Smooth muscle cell (in vitro differentiated cells): ENCODE measurements at regions not wholly inside any gene's neighbourhood (a gene's known extent, or its start where the extent isn't known, plus 50 kb on each side); places are given as distances from the start of the nearest gene placed in this dataset.

Source experiments
- DNase-seq: peaks from one replicate; lab custom pipeline; 2025; ENCODE audit not compliant: unreplicated experiment; lab: John Stamatoyannopoulos, UW
- H2AFZ ChIP-seq: fragments of 200-600 bp; sonication (generic); 2 replicates; pipeline ENCODE4 v1.6.0; 2016; ENCODE audit warnings: antibody characterized with exemption, low read depth, mild to moderate bottlenecking
- H3F3A ChIP-seq: fragments of 200-600 bp; sonication (generic); 2 replicates; pipeline ENCODE4 v1.6.0; 2017; ENCODE audit warnings: antibody characterized with exemption, low read depth
- H3K27ac ChIP-seq: fragments of 200-600 bp; sonication (generic); 2 replicates; pipeline ENCODE4 v1.5.1; 2016; ENCODE audit warnings: low read depth, mild to moderate bottlenecking
- H3K27me3 ChIP-seq: fragments of 200-600 bp; sonication (generic); 2 replicates; pipeline ENCODE4 v1.6.1; 2016; ENCODE audit warnings: low read depth, mild to moderate bottlenecking
- H3K36me3 ChIP-seq: fragments of 200-600 bp; sonication (generic); 2 replicates; pipeline ENCODE4 v1.5.1; 2016; ENCODE audit warnings: low read depth
- H3K4me1 ChIP-seq: fragments of 200-600 bp; sonication (generic); 2 replicates; pipeline ENCODE4 v1.5.1; 2016; ENCODE audit warnings: low read depth
- H3K4me2 ChIP-seq: fragments of 200-600 bp; sonication (generic); 2 replicates; pipeline ENCODE4 v1.6.0; 2016; ENCODE audit warnings: mild to moderate bottlenecking
- H3K4me3 ChIP-seq: fragments of 200-600 bp; sonication (generic); 2 replicates; pipeline ENCODE4 v1.5.1; 2016; ENCODE audit warnings: mild to moderate bottlenecking
- H3K79me2 ChIP-seq: fragments of 200-600 bp; sonication (generic); 2 replicates; pipeline ENCODE4 v1.6.0; 2016; ENCODE audit warnings: low read depth, mild to moderate bottlenecking
- H3K9ac ChIP-seq: fragments of 200-600 bp; sonication (generic); 2 replicates; pipeline ENCODE4 v1.6.0; 2016; ENCODE audit warnings: low read depth
- H3K9me3 ChIP-seq: fragments of 200-600 bp; sonication (generic); replicated peaks from 2 replicates; pipeline ENCODE4 v1.5.1; 2016; ENCODE audit warnings: low read depth
- H4K20me1 ChIP-seq: fragments of 200-600 bp; sonication (generic); 2 replicates; pipeline ENCODE4 v1.6.0; 2016; ENCODE audit warnings: low read depth
- WGBS: methylation state at CpG from one replicate; pipeline ENCODE4 v1.1.7; 2016; ENCODE audit warnings: low lambda C conversion rate; 5-methylcytosine and 5-hydroxymethylcytosine counted together
- TF ChIP-seq, protein P1 (sequence below): fragments of 200-600 bp; sonication (generic); IDR thresholded peaks from 2 replicates; pipeline ENCODE4 v1.5.1; 2017; ENCODE audit warnings: borderline replicate concordance, mild to moderate bottlenecking, antibody characterized with exemption; ENCODE audit not compliant: insufficient read depth, poor library complexity, severe bottlenecking

DNA sequence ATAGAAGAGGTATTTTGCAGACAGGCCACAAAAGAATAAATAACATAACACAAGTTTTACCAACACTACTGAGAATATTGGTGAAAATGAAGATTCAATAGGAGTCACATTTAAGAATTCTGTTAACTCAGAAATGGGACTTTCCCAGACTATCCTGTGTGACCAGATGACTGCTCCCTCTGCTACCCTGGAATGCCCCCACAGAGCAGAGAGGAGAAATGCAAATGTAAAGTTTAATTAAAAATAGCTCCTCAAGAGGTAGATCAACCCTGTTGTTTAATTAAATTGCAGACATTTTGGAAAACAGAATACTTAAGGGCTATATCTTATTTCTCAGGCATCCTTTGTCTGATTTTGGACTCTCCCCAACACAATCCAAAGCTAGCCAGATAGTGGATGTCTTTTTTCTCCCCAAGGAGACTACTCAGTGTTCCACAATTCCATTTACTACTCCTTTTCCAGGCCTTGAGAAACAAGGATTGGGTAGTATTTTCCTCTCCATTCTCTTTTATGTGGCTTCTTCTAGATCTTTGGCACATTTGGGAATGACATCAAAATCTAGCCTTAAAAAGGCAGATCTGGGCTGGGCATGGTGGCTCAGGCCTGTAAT, 104.7 kb upstream of the TSC22D1 start:
- Histone ChIP-seq H3K4me3 (no peak overlapping the region), H3F3A (no peaks in the 10 kb centered on the region), H3K27ac (no peak overlapping the region), H4K20me1 (no peaks in the 10 kb centered on the region), H3K79me2 (no peaks in the 10 kb centered on the region), H2AFZ (no peak overlapping the region), H3K27me3 (no peaks in the 10 kb centered on the region), H3K9me3 (no peaks in the 10 kb centered on the region), H3K4me2 (no peak overlapping the region), H3K36me3 (no peaks in the 10 kb centered on the region), H3K4me1 (no peaks in the 10 kb centered on the region), H3K9ac (no peak overlapping the region)
- no peak for DNase-seq
- TF ChIP-seq, protein P1, sequence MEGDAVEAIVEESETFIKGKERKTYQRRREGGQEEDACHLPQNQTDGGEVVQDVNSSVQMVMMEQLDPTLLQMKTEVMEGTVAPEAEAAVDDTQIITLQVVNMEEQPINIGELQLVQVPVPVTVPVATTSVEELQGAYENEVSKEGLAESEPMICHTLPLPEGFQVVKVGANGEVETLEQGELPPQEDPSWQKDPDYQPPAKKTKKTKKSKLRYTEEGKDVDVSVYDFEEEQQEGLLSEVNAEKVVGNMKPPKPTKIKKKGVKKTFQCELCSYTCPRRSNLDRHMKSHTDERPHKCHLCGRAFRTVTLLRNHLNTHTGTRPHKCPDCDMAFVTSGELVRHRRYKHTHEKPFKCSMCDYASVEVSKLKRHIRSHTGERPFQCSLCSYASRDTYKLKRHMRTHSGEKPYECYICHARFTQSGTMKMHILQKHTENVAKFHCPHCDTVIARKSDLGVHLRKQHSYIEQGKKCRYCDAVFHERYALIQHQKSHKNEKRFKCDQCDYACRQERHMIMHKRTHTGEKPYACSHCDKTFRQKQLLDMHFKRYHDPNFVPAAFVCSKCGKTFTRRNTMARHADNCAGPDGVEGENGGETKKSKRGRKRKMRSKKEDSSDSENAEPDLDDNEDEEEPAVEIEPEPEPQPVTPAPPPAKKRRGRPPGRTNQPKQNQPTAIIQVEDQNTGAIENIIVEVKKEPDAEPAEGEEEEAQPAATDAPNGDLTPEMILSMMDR: no peak

DNA sequence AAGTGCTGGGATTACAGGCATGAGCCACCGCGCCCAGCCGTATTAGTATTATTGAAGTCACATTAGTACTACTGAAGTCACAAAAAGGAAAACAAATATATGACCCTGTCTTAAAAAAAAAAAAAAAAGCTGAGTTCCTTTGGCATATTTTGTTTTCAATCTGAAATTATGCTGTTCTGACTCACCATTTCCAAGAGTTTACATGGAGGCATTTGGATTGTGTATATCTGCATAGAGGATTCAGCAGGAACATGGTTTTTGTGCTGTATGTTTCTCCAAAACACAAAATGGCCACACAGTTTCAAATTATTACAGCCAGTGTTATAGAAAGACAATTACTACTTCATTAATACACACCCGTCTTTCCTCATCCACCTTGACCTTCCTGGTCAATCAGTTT, 103.5 kb upstream of the TSC22D1 start:
- no peak for DNase-seq
- Histone ChIP-seq H2AFZ (no peak overlapping the region), H3K27me3 (no peaks in the 10 kb centered on the region), H3K4me2 (no peak overlapping the region), H3K27ac (no peak overlapping the region), H3K36me3 (no peaks in the 10 kb centered on the region), H3K4me1 (no peaks in the 10 kb centered on the region), H4K20me1 (no peaks in the 10 kb centered on the region), H3F3A (no peaks in the 10 kb centered on the region), H3K4me3 (no peak overlapping the region), H3K9me3 (no peaks in the 10 kb centered on the region), H3K9ac (no peak overlapping the region), H3K79me2 (no peaks in the 10 kb centered on the region)
- TF ChIP-seq, protein P1: no peak
- WGBS: 73% methylated on average over 4 of the region's 4 CpGs

DNA sequence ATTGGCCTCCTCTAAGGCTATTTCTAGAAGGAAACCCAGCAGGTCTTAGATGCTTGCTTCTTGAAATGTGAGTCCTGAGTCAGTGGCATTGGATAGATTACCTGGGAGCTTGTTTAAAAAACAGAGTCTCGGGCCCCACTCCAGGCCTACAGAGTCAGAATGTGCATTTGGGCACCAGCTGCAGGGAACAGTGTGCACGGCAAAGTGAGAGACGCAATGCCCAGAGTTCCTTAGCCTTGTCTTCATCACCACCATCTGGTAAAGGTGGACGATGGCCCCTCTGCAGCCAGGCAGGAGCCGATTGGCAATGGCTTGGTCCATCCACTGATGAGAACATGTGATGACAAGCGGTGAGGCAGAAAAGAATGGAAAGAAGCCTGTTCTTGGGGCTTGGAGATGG, 102.1 kb upstream of the TSC22D1 start:
- no peak for DNase-seq
- WGBS: 94% methylated on average over 6 of the region's 6 CpGs

DNA sequence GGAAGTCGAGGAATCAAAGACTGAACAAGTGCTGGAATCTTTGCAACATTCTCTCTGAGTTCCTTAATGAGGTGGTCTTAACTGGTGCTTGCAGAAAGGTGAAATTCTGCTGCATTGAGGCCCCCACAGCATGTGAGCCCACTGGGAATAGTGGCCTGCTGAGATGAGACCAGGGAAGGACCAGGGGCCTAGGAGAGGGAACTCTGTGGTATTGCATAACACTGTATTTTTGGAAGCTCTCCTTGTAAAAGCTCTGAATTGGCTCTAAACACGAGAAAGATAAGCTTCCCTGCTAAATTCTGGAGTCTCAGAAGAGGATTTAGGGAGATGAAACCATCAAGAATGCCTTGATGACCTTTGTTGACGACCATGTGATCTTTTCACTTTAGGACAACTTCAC, 100.4 kb upstream of the TSC22D1 start:
- H2AFZ ChIP-seq: no peak overlapping the region
- no peaks in the 10 kb centered on the region for H3K4me1 ChIP-seq
- no peaks in the 10 kb centered on the region for H3K79me2 ChIP-seq
- no peak overlapping the region for H3K9ac ChIP-seq
- H3F3A ChIP-seq: no peaks in the 10 kb centered on the region
- H3K27ac ChIP-seq: no peak overlapping the region
- H3K36me3 ChIP-seq: no peaks in the 10 kb centered on the region
- no peaks in the 10 kb centered on the region for H3K27me3 ChIP-seq
- no peaks in the 10 kb centered on the region for H3K9me3 ChIP-seq
- no peak for DNase-seq
- WGBS: 56% methylated on average over 3 of the region's 3 CpGs
- no peak overlapping the region for H3K4me2 ChIP-seq
- TF ChIP-seq, protein P1: no peak
- no peaks in the 10 kb centered on the region for H4K20me1 ChIP-seq
- H3K4me3 ChIP-seq: no peak overlapping the region

More for the DNA sequence above, 102.1 kb upstream of the TSC22D1 start:
- Histone ChIP-seq H3F3A (no peaks in the 10 kb centered on the region), H3K36me3 (no peaks in the 10 kb centered on the region), H3K9me3 (no peaks in the 10 kb centered on the region), H3K27me3 (no peaks in the 10 kb centered on the region), H3K9ac (no peak overlapping the region), H4K20me1 (no peaks in the 10 kb centered on the region), H3K4me3 (no peak overlapping the region), H2AFZ (no peak overlapping the region), H3K4me2 (no peak overlapping the region), H3K27ac (no peak overlapping the region), H3K79me2 (no peaks in the 10 kb centered on the region), H3K4me1 (no peaks in the 10 kb centered on the region)
- TF ChIP-seq, protein P1: no peak
